SK-N-SH treated with all-trans-retinoic acid at 6 μM for 48 hours (cell line): ENCODE measurements at regions not wholly inside any gene's neighbourhood (a gene's known extent, or its start where the extent isn't known, plus 50 kb on each side); places are given as distances from the start of the nearest gene placed in this dataset.

Source experiments
- BACH2 ChIP-seq: fragments of 250-450 bp; sonication (Bioruptor Pico); IDR thresholded peaks from 2 replicates; pipeline ENCODE4 v1.9.0; 2021; ENCODE audit warnings: mild to moderate bottlenecking, borderline replicate concordance
- CREB5 ChIP-seq: fragments of 250-450 bp; sonication (Bioruptor Pico); IDR thresholded peaks from 2 replicates; pipeline ENCODE4 v1.5.1; 2020; ENCODE audit warnings: low read depth, mild to moderate bottlenecking, moderate library complexity
- ESRRG ChIP-seq: fragments of 250-450 bp; sonication (Bioruptor Pico); IDR thresholded peaks from 2 replicates; pipeline ENCODE4 v1.6.1; 2021; ENCODE audit warnings: mild to moderate bottlenecking
- GLIS3 ChIP-seq: fragments of 250-450 bp; sonication (Bioruptor Pico); IDR thresholded peaks from 2 replicates; pipeline ENCODE4 v1.5.0; 2020; ENCODE audit warnings: mild to moderate bottlenecking, moderate library complexity
- OSR1 ChIP-seq: fragments of 250-450 bp; sonication (Bioruptor Pico); IDR thresholded peaks from 2 replicates; pipeline ENCODE4 v1.8.0; 2022; ENCODE audit warnings: moderate library complexity, mild to moderate bottlenecking, inconsistent platforms
- PATZ1 ChIP-seq: fragments of 250-450 bp; sonication (Bioruptor Pico); IDR thresholded peaks from 2 replicates; pipeline ENCODE4 v1.8.0; 2020; ENCODE audit warnings: mild to moderate bottlenecking, moderate library complexity, borderline replicate concordance
- PPARA ChIP-seq: fragments of 250-450 bp; sonication (Bioruptor Pico); IDR thresholded peaks from 2 replicates; pipeline ENCODE4 v1.5.0; 2020; ENCODE audit warnings: mild to moderate bottlenecking, borderline replicate concordance
- RARB ChIP-seq: fragments of 250-450 bp; sonication (Bioruptor Pico); IDR thresholded peaks from 2 replicates; pipeline ENCODE4 v1.8.0; 2021; ENCODE audit warnings: mild to moderate bottlenecking, moderate library complexity
- TOX ChIP-seq: fragments of 250-450 bp; sonication (Bioruptor Pico); IDR thresholded peaks from 2 replicates; pipeline ENCODE4 v1.8.0; 2021; ENCODE audit warnings: mild to moderate bottlenecking, moderate library complexity, borderline replicate concordance
- TSHZ2 ChIP-seq: fragments of 250-450 bp; sonication (Bioruptor Pico); IDR thresholded peaks from 2 replicates; pipeline ENCODE4 v1.5.0; 2020; ENCODE audit warnings: mild to moderate bottlenecking, moderate library complexity
- ZC3H10 ChIP-seq: fragments of 250-450 bp; sonication (Bioruptor Pico); IDR thresholded peaks from 2 replicates; pipeline ENCODE4 v1.5.1; 2021; ENCODE audit warnings: mild to moderate bottlenecking, moderate library complexity
- ZFP3 ChIP-seq: fragments of 250-450 bp; sonication (Bioruptor Pico); IDR thresholded peaks from 2 replicates; pipeline ENCODE4 v1.5.0; 2020; ENCODE audit warnings: mild to moderate bottlenecking, moderate library complexity
- ZFP30 ChIP-seq: fragments of 450-650 bp; formaldehyde crosslinking; IDR thresholded peaks from 2 replicates; pipeline ENCODE4 v1.5.0; 2022; ENCODE audit warnings: mild to moderate bottlenecking, moderate library complexity
- ZNF70 ChIP-seq: fragments of 450-650 bp; formaldehyde crosslinking; IDR thresholded peaks from 2 replicates; pipeline ENCODE4 v1.5.0; 2020; ENCODE audit warnings: mild to moderate bottlenecking, moderate library complexity

GRCh38 chr17:14815079-14815478 is 450.0 kb downstream of the PMP22 start:
- no peak for TF ChIP-seq ZFP30 (CRISPR knock-in tag)
- TF ChIP-seq OSR1 (CRISPR knock-in tag) = no peak
- TF ChIP-seq GLIS3 (CRISPR knock-in tag) = no peak
- TF ChIP-seq RARB (CRISPR knock-in tag) = no peak
- TF ChIP-seq ZFP3 (CRISPR knock-in tag) = no peak
- TF ChIP-seq CREB5 (CRISPR knock-in tag) = no peak
- no peak for TF ChIP-seq BACH2
- no peak for TF ChIP-seq TOX
- TF ChIP-seq PATZ1 = no peak
- TF ChIP-seq TSHZ2 (CRISPR knock-in tag) = no peak
- no peak for TF ChIP-seq PPARA (CRISPR knock-in tag)
- no peak for TF ChIP-seq ZNF70 (CRISPR knock-in tag)
- TF ChIP-seq ZC3H10 = no peak
- TF ChIP-seq ESRRG (CRISPR knock-in tag) = no peak
